ENCODE measurements at regions not wholly inside any gene's neighbourhood (a gene's known extent, or its start where the extent isn't known, plus 50 kb on each side); places are given as distances from the start of the nearest gene placed in this dataset.

- H3K4me3 Mint-ChIP-seq = no peak overlapping the region
- Histone ChIP-seq H2AK5ac (ENCODE audit: insufficient read length, low read length) (no peak overlapping the region), H4K91ac (ENCODE audit: insufficient read length, low read depth, low read length) (no peak overlapping the region), H3K56ac (ENCODE audit: insufficient read length, low read depth, low read length) (no peak overlapping the region), H3K4me1 (ENCODE audit: insufficient read depth, low read length) (peaks cover 6% of the 10 kb centered on the region; the same call in 1 of the 2 replicates), H3K79me2 (ENCODE audit: insufficient read depth, low read length) (no peaks in the 10 kb centered on the region), H2BK20ac (ENCODE audit: low read depth, low read length, poor library complexity, severe bottlenecking) (no peak overlapping the region), H3K9me3 (ENCODE audit: control insufficient read depth, low read depth, low read length) (no peaks in the 10 kb centered on the region), H2AFZ (ENCODE audit: low read length) (no peak overlapping the region), H3K4me2 (ENCODE audit: insufficient read depth, insufficient read length, low read length) (no peak overlapping the region), H3K23ac (ENCODE audit: insufficient read length, low read depth, low read length) (no peak overlapping the region), H2BK15ac (ENCODE audit: low read depth, low read length) (no peak overlapping the region), H3K14ac (ENCODE audit: insufficient read depth, low read length) (no peak overlapping the region), H2BK12ac (ENCODE audit: insufficient read length, low read depth, low read length) (no peak overlapping the region), H2BK5ac (ENCODE audit: insufficient read length, low read length) (no peak overlapping the region), H3K23me2 (ENCODE audit: insufficient read length, low read depth, low read length, poor library complexity, severe bottlenecking) (no peaks in the 10 kb centered on the region), H3K79me1 (ENCODE audit: insufficient read depth, low read depth, low read length, poor library complexity, severe bottlenecking) (no peaks in the 10 kb centered on the region), H3K27ac (ENCODE audit: insufficient read length, low read depth, low read length) (no peak overlapping the region), H2BK120ac (ENCODE audit: low read depth, low read length, poor library complexity, severe bottlenecking) (no peak overlapping the region), H3K27me3 (ENCODE audit: insufficient read depth, low read length) (no peaks in the 10 kb centered on the region), H3K4ac (ENCODE audit: low read depth, low read length) (no peak overlapping the region), H4K20me1 (ENCODE audit: control insufficient read depth, insufficient read depth, insufficient read length) (no peaks in the 10 kb centered on the region), H4K5ac (ENCODE audit: insufficient read length, low read depth, low read length) (no peak overlapping the region), H3K9ac (ENCODE audit: extremely low read depth, insufficient read length, low read length) (no peak overlapping the region), H4K8ac (replicated peaks; ENCODE audit: insufficient read length, low read depth, low read length) (no peak overlapping the region), H3K18ac (ENCODE audit: insufficient read length, low read depth, low read length) (no peak overlapping the region), H3T11ph (ENCODE audit: low read length) (no peak overlapping the region)
- no peak for DNase-seq
- TF ChIP-seq CTCF (conservative IDR thresholded peaks at IDR 0.05) = no peak
- no peak overlapping the region for H3K27ac Mint-ChIP-seq
- no peaks in the 10 kb centered on the region for H3K9me3 Mint-ChIP-seq
- peaks cover 3% of the 10 kb centered on the region for H3K27me3 Mint-ChIP-seq (ENCODE audit: low read depth)
- WGBS (ENCODE audit: extremely low coverage, insufficient read length, low lambda C conversion rate) = no CpG with 5 or more reads among the region's 5 CpGs
- H3K4me1 Mint-ChIP-seq = peaks cover 16 to 20% of the 10 kb centered on the region in 2 experiments
- no peaks in the 10 kb centered on the region; a peak in 1 of 7 replicates for H3K36me3 Mint-ChIP-seq (ENCODE audit: insufficient read depth in 1 of 3, low read depth in 3 of 3)
These were observed 326.8 kb downstream of the QKI start for GRCh38 chr6:163741342-163741741.

Data from H9 (cell line).